PC-3 (cell line): ENCODE measurements at regions not wholly inside any gene's neighbourhood (a gene's known extent, or its start where the extent isn't known, plus 50 kb on each side); places are given as distances from the start of the nearest gene placed in this dataset.

ENCODE experiments used
- ATAC-seq: fragments of 200-7000 bp; cut with Tn5 transposase; 2 replicates; pipeline ENCODE4 v1.9.1; 2020; ENCODE audit warnings: mild to moderate bottlenecking, moderate library complexity
- BruUV-seq: library from RNA; stranded (reverse); fragments of 400-500 nt; replicated peaks from 2 replicates; lab custom pipeline; 2021; lab: Mats Ljungman, UMichigan
- CTCF ChIA-PET: fragments of 300-600 bp; sonication (Branson Sonifier 250); formaldehyde crosslinking; loops from one replicate; lab custom pipeline; 2022; ENCODE audit warnings: antibody characterized with exemption; lab: Charles Lee
- POLR2A ChIA-PET: fragments of 300-600 bp; sonication (Branson Sonifier 250); formaldehyde crosslinking; loops from one replicate; lab custom pipeline; 2022; ENCODE audit warnings: antibody characterized with exemption; ENCODE audit not compliant: unreplicated experiment; lab: Charles Lee
- DNase-seq: peaks from one replicate; pipeline ENCODE4 v3.0.0-alpha.2; 2015
- H2AFZ ChIP-seq: fragments of 300-600 bp; sonication (generic); 2 replicates; pipeline ENCODE4 v1.6.0; 2016; ENCODE audit warnings: antibody characterized with exemption, low read length
- H3F3A ChIP-seq: fragments of 300-600 bp; sonication (generic); one replicate; pipeline ENCODE4 v1.6.0; 2017; ENCODE audit warnings: antibody characterized with exemption, low read length, control low read depth, mild to moderate bottlenecking; ENCODE audit not compliant: unreplicated experiment
- H3K27ac ChIP-seq: fragments of 300-600 bp; sonication (generic); 2 replicates; pipeline ENCODE4 v1.5.1; 2016; ENCODE audit warnings: mild to moderate bottlenecking, low read length
- H3K27me3 ChIP-seq: fragments of 300-600 bp; sonication (generic); 2 replicates; pipeline ENCODE4 v1.6.1; 2016; ENCODE audit warnings: low read length, mixed read lengths
- H3K36me3 ChIP-seq: fragments of 300-600 bp; sonication (generic); 2 replicates; pipeline ENCODE4 v1.6.1; 2016; ENCODE audit warnings: low read depth, mixed run types, low read length, mixed read lengths
- H3K4me1 ChIP-seq: fragments of 300-600 bp; sonication (generic); 2 replicates; pipeline ENCODE4 v1.5.1; 2016; ENCODE audit warnings: low read length; ENCODE audit not compliant: insufficient read depth
- H3K4me2 ChIP-seq: fragments of 300-600 bp; sonication (generic); 2 replicates; pipeline ENCODE4 v1.6.0; 2016; ENCODE audit warnings: low read length
- H3K4me3 ChIP-seq: fragments of 300-600 bp; sonication (generic); 2 replicates; pipeline ENCODE4 v1.5.1; 2016; ENCODE audit warnings: mild to moderate bottlenecking, low read length, mixed read lengths
- H3K79me2 ChIP-seq: fragments of 300-600 bp; sonication (generic); 2 replicates; pipeline ENCODE4 v1.6.1; 2017; ENCODE audit warnings: low read length, mixed read lengths
- H3K9ac ChIP-seq: fragments of 300-600 bp; sonication (generic); 2 replicates; pipeline ENCODE4 v1.6.0; 2016; ENCODE audit warnings: mild to moderate bottlenecking, low read length
- H3K9me2 ChIP-seq: fragments of 300-600 bp; sonication (generic); replicated peaks from 2 replicates; pipeline ENCODE4 v1.6.1; 2016; ENCODE audit warnings: mixed run types, low read length, mixed read lengths
- H3K9me3 ChIP-seq: fragments of 300-600 bp; sonication (generic); 2 replicates; pipeline ENCODE4 v1.6.1; 2016; ENCODE audit warnings: low read length, mixed read lengths
- H4K20me1 ChIP-seq: fragments of 300-600 bp; sonication (generic); 2 replicates; pipeline ENCODE4 v1.6.1; 2016; ENCODE audit warnings: low read length, mixed read lengths
- EZH2 ChIP-seq: fragments of 300-600 bp; sonication (generic); IDR thresholded peaks from one replicate; pipeline ENCODE4 v1.6.1; 2017; ENCODE audit warnings: antibody characterized with exemption, mild to moderate bottlenecking, low read length; ENCODE audit not compliant: unreplicated experiment
- EZH2phosphoT487 ChIP-seq: fragments of 300-600 bp; sonication (generic); IDR thresholded peaks from 2 replicates; pipeline ENCODE4 v1.6.1; 2018; ENCODE audit warnings: mild to moderate bottlenecking, antibody characterized with exemption, low read length, borderline replicate concordance
- intact Hi-C: fragments of 100-400 bp; cut with micrococcal nuclease; formaldehyde crosslinking; loops from 2 replicates; pipeline ENCODE4 v1.9.0; 2023
- TF ChIP-seq, protein P1 (sequence below): fragments of 300-600 bp; sonication (generic); conservative IDR thresholded peaks from 2 replicates; pipeline ENCODE4 v1.5.1; 2017; ENCODE audit warnings: antibody characterized with exemption, low read depth, mild to moderate bottlenecking, low read length

GRCh38 chr1:30320581-30320890 is 402.8 kb downstream of the MATN1 start:
- H3K4me1 ChIP-seq, result no peaks in the 10 kb centered on the region
- DNase-seq, result no peak
- H3K4me2 ChIP-seq, result no peak overlapping the region
- no TSS peak for BruUV-seq
- CTCF ChIA-PET, result interaction anchor here (0.6 kb wide), 1 partner anchor 614 kb away, joined by 3 read pairs; no protein-coding TSS in a partner anchor
- POLR2A ChIA-PET, result no interaction called here
- no peak overlapping the region for H2AFZ ChIP-seq
- TF ChIP-seq, protein P1, sequence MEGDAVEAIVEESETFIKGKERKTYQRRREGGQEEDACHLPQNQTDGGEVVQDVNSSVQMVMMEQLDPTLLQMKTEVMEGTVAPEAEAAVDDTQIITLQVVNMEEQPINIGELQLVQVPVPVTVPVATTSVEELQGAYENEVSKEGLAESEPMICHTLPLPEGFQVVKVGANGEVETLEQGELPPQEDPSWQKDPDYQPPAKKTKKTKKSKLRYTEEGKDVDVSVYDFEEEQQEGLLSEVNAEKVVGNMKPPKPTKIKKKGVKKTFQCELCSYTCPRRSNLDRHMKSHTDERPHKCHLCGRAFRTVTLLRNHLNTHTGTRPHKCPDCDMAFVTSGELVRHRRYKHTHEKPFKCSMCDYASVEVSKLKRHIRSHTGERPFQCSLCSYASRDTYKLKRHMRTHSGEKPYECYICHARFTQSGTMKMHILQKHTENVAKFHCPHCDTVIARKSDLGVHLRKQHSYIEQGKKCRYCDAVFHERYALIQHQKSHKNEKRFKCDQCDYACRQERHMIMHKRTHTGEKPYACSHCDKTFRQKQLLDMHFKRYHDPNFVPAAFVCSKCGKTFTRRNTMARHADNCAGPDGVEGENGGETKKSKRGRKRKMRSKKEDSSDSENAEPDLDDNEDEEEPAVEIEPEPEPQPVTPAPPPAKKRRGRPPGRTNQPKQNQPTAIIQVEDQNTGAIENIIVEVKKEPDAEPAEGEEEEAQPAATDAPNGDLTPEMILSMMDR, result no peak
- TF ChIP-seq EZH2phosphoT487 (no peak), EZH2 (no peak)
- no peak overlapping the region for H3K27ac ChIP-seq
- no peak overlapping the region for H3K9ac ChIP-seq
- intact Hi-C loops, result no loop called here
- no peaks in the 10 kb centered on the region; the same call in 1 of the 2 replicates for H3K9me3 ChIP-seq
- no peaks in the 10 kb centered on the region for H4K20me1 ChIP-seq
- no peaks in the 10 kb centered on the region for H3K9me2 ChIP-seq
- 0 out of 2 replicates have a peak, but pooled peaks cover under 1% of the 10 kb centered on the region for H3K27me3 ChIP-seq
- no peaks in the 10 kb centered on the region for H3K36me3 ChIP-seq
- H3K79me2 ChIP-seq, result no peaks in the 10 kb centered on the region
- H3F3A ChIP-seq, result no peaks in the 10 kb centered on the region
- ATAC-seq, result no peak
- no peak overlapping the region for H3K4me3 ChIP-seq

DNA sequence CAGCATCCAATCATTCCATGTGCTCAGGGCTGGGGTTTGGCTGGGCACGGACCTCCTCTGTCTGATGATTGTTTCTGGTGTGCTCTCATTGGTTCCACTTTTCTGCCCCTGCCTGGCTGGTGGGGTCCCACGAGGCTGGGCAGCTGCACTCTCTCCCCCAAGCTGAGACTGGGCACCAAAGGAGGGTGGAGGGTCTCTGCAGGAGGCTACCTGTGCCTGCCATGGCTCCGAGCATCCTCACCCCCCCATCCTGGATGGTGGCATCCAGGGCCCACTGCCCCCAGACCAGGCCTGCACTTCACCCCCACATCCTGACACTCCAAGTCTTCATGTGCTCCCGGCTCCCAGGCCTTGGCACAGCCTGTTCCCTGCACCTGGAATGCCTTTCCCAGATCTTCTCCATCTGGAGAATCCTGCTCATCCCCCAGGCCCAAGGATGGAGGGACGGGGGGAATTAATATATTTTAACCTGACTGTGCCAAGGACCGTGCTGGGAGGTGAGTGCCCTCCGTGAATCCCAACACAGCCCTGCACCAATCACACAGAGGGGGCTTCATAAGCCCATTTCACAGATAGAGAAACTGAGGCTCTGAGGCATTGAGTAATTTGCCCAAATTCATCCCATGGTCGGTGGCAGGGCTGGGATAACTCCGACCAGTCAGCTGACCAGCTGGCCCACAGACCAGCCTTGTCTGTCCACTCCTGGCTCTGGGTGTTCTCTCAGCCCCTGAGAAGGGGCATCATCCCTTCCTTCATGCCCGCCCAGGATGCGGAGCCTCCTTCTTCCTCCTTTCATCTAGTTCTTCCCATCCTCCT is 403.4 kb downstream of the MATN1 start:
- no TSS peak for BruUV-seq
- H3K4me3 ChIP-seq, result no peak overlapping the region
- H3K4me2 ChIP-seq, result no peak overlapping the region
- no peaks in the 10 kb centered on the region for H3K4me1 ChIP-seq
- POLR2A ChIA-PET, result no interaction called here
- no peak overlapping the region for H2AFZ ChIP-seq
- H3K9ac ChIP-seq, result no peak overlapping the region
- H4K20me1 ChIP-seq, result no peaks in the 10 kb centered on the region
- no peaks in the 10 kb centered on the region; the same call in 1 of the 2 replicates for H3K9me3 ChIP-seq
- H3K9me2 ChIP-seq, result no peaks in the 10 kb centered on the region
- H3K27me3 ChIP-seq, result 0 out of 2 replicates have a peak, but pooled peaks cover 6% of the 10 kb centered on the region
- TF ChIP-seq EZH2phosphoT487, result no peak
- TF ChIP-seq, protein P1, result no peak
- TF ChIP-seq EZH2, result no peak
- no peaks in the 10 kb centered on the region for H3F3A ChIP-seq
- H3K36me3 ChIP-seq, result no peaks in the 10 kb centered on the region
- no peaks in the 10 kb centered on the region for H3K79me2 ChIP-seq
- ATAC-seq (no peak), DNase-seq (no peak)
- no peak overlapping the region for H3K27ac ChIP-seq
- CTCF ChIA-PET, result no interaction called here
- intact Hi-C loops, result no loop called here
